Activated T-cell treated with anti-CD3 and anti-CD28 coated beads for 24 hours (primary cell): ENCODE measurements at regions not wholly inside any gene's neighbourhood (a gene's known extent, or its start where the extent isn't known, plus 50 kb on each side); places are given as distances from the start of the nearest gene placed in this dataset.
"Not testable (repeated sequence)": the region's sequence is repeated elsewhere in the genome, so short reads cannot be mapped to it uniquely, and the experiment has no call there.

Experiments used
- DNase-seq: peaks from one replicate; pipeline ENCODE4 v3.0.0-alpha.2; 2020; ENCODE audit warnings: low read depth

- no peak for DNase-seq
Measured at GRCh38 chr3:82509106-82509842, 747.8 kb upstream of the GBE1 start.

- no peak for DNase-seq
Measured at GRCh38 chr3:82506204-82506603, 744.8 kb upstream of the GBE1 start.

- DNase-seq: no peak
Measured at GRCh38 chr3:82505079-82505756, 743.8 kb upstream of the GBE1 start.

- DNase-seq: no peak
Measured at GRCh38 chr3:82498186-82498585, 736.7 kb upstream of the GBE1 start.

- no peak for DNase-seq
Measured at GRCh38 chr3:82496890-82497560, 735.6 kb upstream of the GBE1 start.

GRCh38 chr3:82495655-82496054, 734.2 kb upstream of the GBE1 start:
- no peak for DNase-seq

GRCh38 chr3:82494977-82495489, 733.6 kb upstream of the GBE1 start:
- DNase-seq: no peak

GRCh38 chr3:82493858-82494257, 732.4 kb upstream of the GBE1 start:
- no peak for DNase-seq

GRCh38 chr3:82475306-82475705, 713.9 kb upstream of the GBE1 start:
- DNase-seq: no peak

- DNase-seq: no peak
Measured at GRCh38 chr3:82474711-82475110, 713.3 kb upstream of the GBE1 start.

GRCh38 chr3:82473864-82474541, 712.6 kb upstream of the GBE1 start:
- DNase-seq: no peak

GRCh38 chr3:82467051-82467450, 705.6 kb upstream of the GBE1 start:
- DNase-seq: no peak

GRCh38 chr3:82462977-82463376, 701.5 kb upstream of the GBE1 start:
- DNase-seq: no peak

- DNase-seq: no peak
Measured at GRCh38 chr3:82461049-82461889, 699.8 kb upstream of the GBE1 start.

GRCh38 chr3:82448320-82448719, 686.9 kb upstream of the GBE1 start:
- DNase-seq: no peak

GRCh38 chr3:82428821-82429220, 667.4 kb upstream of the GBE1 start:
- not testable (repeated sequence) for DNase-seq

- no peak for DNase-seq
Measured at GRCh38 chr3:82424031-82424339, 662.5 kb upstream of the GBE1 start.

GRCh38 chr3:82423268-82424030, 662.0 kb upstream of the GBE1 start:
- no peak for DNase-seq

GRCh38 chr3:82416830-82417229, 655.4 kb upstream of the GBE1 start:
- no peak for DNase-seq

- DNase-seq: no peak
Measured at GRCh38 chr3:82416349-82416748, 654.9 kb upstream of the GBE1 start.

GRCh38 chr3:82413171-82413570, 651.7 kb upstream of the GBE1 start:
- no peak for DNase-seq
